Tibial artery (tissue), 4 donors: ENCODE measurements at regions not wholly inside any gene's neighbourhood (a gene's known extent, or its start where the extent isn't known, plus 50 kb on each side); places are given as distances from the start of the nearest gene placed in this dataset.
"Not testable (repeated sequence)": the region's sequence is repeated elsewhere in the genome, so short reads cannot be mapped to it uniquely, and the experiment has no call there.

Experiments
- DNase-seq, 2 donors: peaks; one replicate each; pipeline ENCODE4 v3.0.0-alpha.2; 2019
- H3K27ac ChIP-seq, 2 donors: fragments of 200-600 bp; sonication (generic) in 1 of 2; 1 replicate in 1 of 2; 2 replicates in 1 of 2; pipeline ENCODE4 v1.5.1; 2018 to 2019; ENCODE audit warnings: mild to moderate bottlenecking in 1 of 2
- H3K27me3 ChIP-seq, 2 donors: fragments of 200-600 bp; sonication (generic) in 1 of 2; one replicate each; pipeline versions ENCODE4 v1.5.1 to v1.6.0; 2016 to 2019
- H3K36me3 ChIP-seq, 3 donors: fragments of 200-600 bp; sonication (generic) in 2 of 3; one replicate each; pipeline ENCODE4 v1.5.1; 2016 to 2019; ENCODE audit warnings: mild to moderate bottlenecking in 2 of 3
- H3K4me1 ChIP-seq, 4 donors: fragments of 200-600 bp; sonication (generic) in 2 of 4; 1 replicate in 3 of 4; 2 replicates in 1 of 4; pipeline ENCODE4 v1.5.1; 2016 to 2019
- H3K4me3 ChIP-seq, 2 donors: fragments of 200-600 bp; sonication (generic) in 1 of 2; 1 replicate in 1 of 2; 2 replicates in 1 of 2; pipeline ENCODE4 v1.5.1; 2018 to 2019; ENCODE audit warnings: mild to moderate bottlenecking in 2 of 2
- H3K9me3 ChIP-seq, 3 donors: fragments of 200-600 bp; sonication (generic) in 1 of 3; one replicate each; pipeline ENCODE4 v1.5.1; 2016 to 2019
- CTCF ChIP-seq, 2 experiments: fragments of 200-600 bp in 1 of 2; fragments of 450-650 bp in 1 of 2; IDR thresholded peaks; one replicate each; pipeline ENCODE4 v1.5.1; 2017 to 2019; ENCODE audit warnings: antibody characterized with exemption in 2 of 2, mild to moderate bottlenecking in 1 of 2, moderate library complexity in 1 of 2
- intact Hi-C: fragments of 100-400 bp; cut with DNase I; formaldehyde crosslinking; loops from one replicate; pipeline ENCODE4 v1.15.0; 2023; ENCODE audit warnings: low total_unique reads

- H3K4me1 ChIP-seq, intact Hi-C loops, H3K36me3 ChIP-seq, H3K9me3 ChIP-seq, H3K27me3 ChIP-seq, DNase-seq, H3K4me3 ChIP-seq, H3K27ac ChIP-seq: not testable (repeated sequence)
Measured at GRCh38 chr3:75446948-75447347, 217.2 kb upstream of the FRG2C start.

GRCh38 chr3:75453328-75453727 lies 210.8 kb upstream of the FRG2C start:
- intact Hi-C loops, DNase-seq, H3K27ac ChIP-seq, H3K27me3 ChIP-seq, H3K4me3 ChIP-seq, H3K36me3 ChIP-seq, H3K9me3 ChIP-seq, H3K4me1 ChIP-seq: not testable (repeated sequence)

- H3K4me1 ChIP-seq = not testable (repeated sequence)
Measured at GRCh38 chr3:75453839-75454238, 210.3 kb upstream of the FRG2C start.

GRCh38 chr3:75474530-75474929 lies 189.6 kb upstream of the FRG2C start:
- H3K27ac ChIP-seq, H3K27me3 ChIP-seq, H3K9me3 ChIP-seq, DNase-seq, H3K4me3 ChIP-seq, H3K4me1 ChIP-seq, H3K36me3 ChIP-seq, intact Hi-C loops: not testable (repeated sequence)

More at GRCh38 chr3:75453839-75454238, 210.3 kb upstream of the FRG2C start:
- H3K36me3 ChIP-seq, H3K9me3 ChIP-seq, H3K4me3 ChIP-seq, DNase-seq, H3K27me3 ChIP-seq, H3K27ac ChIP-seq, intact Hi-C loops: not testable (repeated sequence)

GRCh38 chr3:75496600-75496999 lies 167.5 kb upstream of the FRG2C start:
- H3K27ac ChIP-seq, H3K36me3 ChIP-seq, H3K27me3 ChIP-seq, intact Hi-C loops, DNase-seq, H3K9me3 ChIP-seq, H3K4me3 ChIP-seq, H3K4me1 ChIP-seq: not testable (repeated sequence)

- H3K4me1 ChIP-seq, DNase-seq, intact Hi-C loops, H3K27ac ChIP-seq, H3K9me3 ChIP-seq, H3K36me3 ChIP-seq, H3K4me3 ChIP-seq, H3K27me3 ChIP-seq: not testable (repeated sequence)
Measured at GRCh38 chr3:75500357-75500756, 163.8 kb upstream of the FRG2C start.

GRCh38 chr3:75502171-75502570 lies 162.0 kb upstream of the FRG2C start:
- intact Hi-C loops, H3K27me3 ChIP-seq, H3K9me3 ChIP-seq: not testable (repeated sequence)

GRCh38 chr3:75502769-75503756 lies 161.1 kb upstream of the FRG2C start:
- H3K4me1 ChIP-seq, H3K36me3 ChIP-seq, DNase-seq, H3K27me3 ChIP-seq, H3K9me3 ChIP-seq, H3K4me3 ChIP-seq, intact Hi-C loops, H3K27ac ChIP-seq: not testable (repeated sequence)

More at GRCh38 chr3:75502171-75502570, 162.0 kb upstream of the FRG2C start:
- H3K4me3 ChIP-seq, DNase-seq, H3K4me1 ChIP-seq, H3K36me3 ChIP-seq, H3K27ac ChIP-seq: not testable (repeated sequence)

- Histone ChIP-seq H3K9me3 (peaks cover 1 to 23% (median 11%) of the 10 kb centered on the region in 3 donors), H3K4me3 (no peak overlapping the region), H3K36me3 (no peaks in the 10 kb centered on the region), H3K27ac (no peak overlapping the region), H3K4me1 (no peaks in the 10 kb centered on the region), H3K27me3 (no peaks in the 10 kb centered on the region)
- no peak for TF ChIP-seq CTCF (IDR thresholded peaks at IDR 0.05)
- no peak for DNase-seq
- intact Hi-C loops = no loop called here
Measured at GRCh38 chr3:75506603-75507002, 157.5 kb upstream of the FRG2C start.

GRCh38 chr3:75507956-75508355 lies 156.2 kb upstream of the FRG2C start:
- DNase-seq, H3K27ac ChIP-seq, H3K4me3 ChIP-seq, intact Hi-C loops, H3K27me3 ChIP-seq, H3K4me1 ChIP-seq, H3K36me3 ChIP-seq: not testable (repeated sequence)
- peaks cover 2 to 33% (median 12%) of the 10 kb centered on the region in 3 donors for H3K9me3 ChIP-seq

- intact Hi-C loops, H3K4me1 ChIP-seq, H3K4me3 ChIP-seq, H3K27me3 ChIP-seq, H3K36me3 ChIP-seq, H3K27ac ChIP-seq, H3K9me3 ChIP-seq, DNase-seq: not testable (repeated sequence)
Measured at GRCh38 chr3:75527657-75528056, 136.5 kb upstream of the FRG2C start.

- intact Hi-C loops, H3K9me3 ChIP-seq: not testable (repeated sequence)
Measured at GRCh38 chr3:75552095-75552494, 112.0 kb upstream of the FRG2C start.

GRCh38 chr3:75564427-75564826 lies 99.7 kb upstream of the FRG2C start:
- H3K27ac ChIP-seq, H3K4me3 ChIP-seq, H3K36me3 ChIP-seq, H3K9me3 ChIP-seq, H3K27me3 ChIP-seq, H3K4me1 ChIP-seq, DNase-seq, intact Hi-C loops: not testable (repeated sequence)

More at GRCh38 chr3:75552095-75552494, 112.0 kb upstream of the FRG2C start:
- H3K4me1 ChIP-seq, H3K27ac ChIP-seq, H3K36me3 ChIP-seq, H3K4me3 ChIP-seq, H3K27me3 ChIP-seq, DNase-seq: not testable (repeated sequence)
